ENCODE measurements at regions not wholly inside any gene's neighbourhood (a gene's known extent, or its start where the extent isn't known, plus 50 kb on each side); places are given as distances from the start of the nearest gene placed in this dataset.

DNA sequence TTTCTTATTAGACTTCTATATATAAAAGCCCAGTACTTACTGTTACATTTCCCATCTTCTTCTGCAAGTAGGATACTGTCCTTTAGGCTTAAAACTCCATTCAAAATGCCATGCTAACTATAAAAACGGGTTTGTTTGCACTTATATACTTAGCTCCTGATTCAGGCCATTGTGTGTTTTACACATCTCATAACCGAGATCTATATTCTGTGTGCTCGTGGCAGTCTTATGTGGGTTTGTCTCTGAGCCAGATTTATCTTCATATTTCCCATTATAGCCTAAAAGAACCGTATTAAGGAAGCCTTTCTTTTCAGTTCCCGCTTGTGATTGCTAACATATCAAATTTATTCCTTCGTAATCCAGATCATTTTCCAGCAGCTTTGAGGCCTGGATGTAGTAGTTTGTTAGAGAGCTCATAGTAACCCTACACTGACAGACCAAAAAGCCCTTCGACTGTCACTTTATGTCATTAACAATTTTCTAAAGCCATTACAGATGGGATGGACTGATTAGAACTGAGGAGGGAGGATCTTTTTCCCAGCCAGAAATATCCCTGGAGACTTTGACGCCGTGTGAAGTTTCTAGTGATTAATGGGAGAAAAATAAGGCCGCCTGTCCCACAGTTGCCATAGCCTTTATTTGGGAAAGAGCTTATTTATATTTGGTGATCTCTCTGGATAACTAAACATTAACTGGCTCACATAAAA is 508.5 kb downstream of the FOXG1 start:
- TF ChIP-seq POLR2A (IDR thresholded peaks at IDR 0.05; ENCODE audit: low read length) (no peak), GATA1 (IDR thresholded peaks at IDR 0.05; ENCODE audit: low read depth, low read length) (no peak)
